H1 (cell line): ENCODE measurements at regions not wholly inside any gene's neighbourhood (a gene's known extent, or its start where the extent isn't known, plus 50 kb on each side); places are given as distances from the start of the nearest gene placed in this dataset.

Experiments
- CTCF ChIA-PET: fragments of 300-600 bp; sonication (Branson Sonifier 250); formaldehyde crosslinking; loops from one replicate; lab custom pipeline; 2021; ENCODE audit not compliant: partially characterized antibody; lab: Charles Lee
- POLR2A ChIA-PET: fragments of 300-600 bp; sonication (Branson Sonifier 250); formaldehyde crosslinking; loops from one replicate; lab custom pipeline; 2021; ENCODE audit warnings: inconsistent platforms; ENCODE audit not compliant: partially characterized antibody; lab: Charles Lee
- DNase-seq, 2 experiments: peaks; one replicate each; pipeline versions ENCODE4 v3.0.0 to v3.0.0-alpha.2; 2010 to 2022; ENCODE audit warnings: low spot score in 2 of 2, low read depth in 1 of 2, mixed read lengths in 1 of 2
- FAIRE-seq: peaks from 2 replicates; lab custom pipeline; 2011; peaks lifted over from hg19 to GRCh38; lab: Jason Lieb, UNC
- H2AFZ ChIP-seq: 2 replicates; pipeline ENCODE4 v1.8.1; 2012; ENCODE audit warnings: low read length, inconsistent platforms
- H2AK5ac ChIP-seq: 2 replicates; pipeline ENCODE4 v1.6.1; 2013; ENCODE audit warnings: low read depth, low read length
- H2BK120ac ChIP-seq: replicated peaks from 2 replicates; pipeline ENCODE3; 2013; ENCODE audit warnings: low read depth, low read length, inconsistent platforms
- H2BK12ac ChIP-seq: 2 replicates; pipeline ENCODE4 v1.6.1; 2013; ENCODE audit warnings: low read depth, low read length
- H2BK15ac ChIP-seq: 2 replicates; pipeline ENCODE4 v1.6.1; 2013; ENCODE audit warnings: low read length
- H2BK20ac ChIP-seq: 2 replicates; pipeline ENCODE4 v1.6.1; 2013; ENCODE audit warnings: low read length
- H2BK5ac ChIP-seq: 2 replicates; pipeline ENCODE4 v1.6.1; 2013; ENCODE audit warnings: low read depth, low read length
- H3K14ac ChIP-seq: 2 replicates; pipeline ENCODE4 v1.6.1; 2013; ENCODE audit warnings: inconsistent platforms; ENCODE audit not compliant: insufficient read length
- H3K18ac ChIP-seq: 2 replicates; pipeline ENCODE4 v1.6.1; 2013; ENCODE audit warnings: low read length; ENCODE audit errors: extremely low read depth
- H3K23ac ChIP-seq: 2 replicates; pipeline ENCODE4 v1.6.1; 2013; ENCODE audit warnings: inconsistent platforms; ENCODE audit not compliant: insufficient read length
- H3K23me2 ChIP-seq: 2 replicates; pipeline ENCODE4 v1.6.1; 2013; ENCODE audit warnings: low read depth, low read length
- H3K27ac ChIP-seq: 2 replicates; pipeline ENCODE4 v1.6.1; 2011; ENCODE audit warnings: low read depth, low read length, inconsistent platforms
- H3K27me3 ChIP-seq, 4 experiments: replicated peaks in 1 of 4; 1 replicate in 1 of 4; 2 replicates in 3 of 4; pipeline versions ENCODE4 v1.6.1 to v1.8.1; 2011 to 2013; ENCODE audit warnings: low read length in 3 of 4, mild to moderate bottlenecking in 3 of 4, inconsistent platforms in 2 of 4, mixed read lengths in 2 of 4, moderate library complexity in 1 of 4; ENCODE audit not compliant: control insufficient read depth in 3 of 4, insufficient read depth in 3 of 4; ENCODE audit errors: extremely low read depth in 1 of 4
- H3K36me3 ChIP-seq, 4 experiments: 2 replicates each; pipeline versions ENCODE4 v1.6.1 to v1.8.1; 2011 to 2013; ENCODE audit warnings: mild to moderate bottlenecking in 4 of 4, low read length in 3 of 4, moderate library complexity in 2 of 4, control low read depth in 1 of 4, inconsistent platforms in 1 of 4; ENCODE audit not compliant: insufficient read depth in 4 of 4, control insufficient read depth in 2 of 4
- H3K4ac ChIP-seq: replicated peaks from 2 replicates; pipeline ENCODE3; 2013; ENCODE audit warnings: low read length, low read depth, mixed read lengths, inconsistent platforms; ENCODE audit not compliant: insufficient read length
- H3K4me1 ChIP-seq, 4 experiments: replicated peaks in 1 of 4; 1 replicate in 1 of 4; 2 replicates in 3 of 4; pipeline versions ENCODE4 v1.6.1 to v1.8.1; 2011 to 2013; ENCODE audit warnings: low read length in 3 of 4, inconsistent platforms in 2 of 4, mixed read lengths in 1 of 4; ENCODE audit not compliant: insufficient read depth in 4 of 4, control insufficient read depth in 3 of 4
- H3K4me2 ChIP-seq, 2 experiments: 2 replicates each; pipeline versions ENCODE4 v1.6.1 to v1.8.1; 2011 to 2013; ENCODE audit warnings: low read depth in 2 of 2, low read length in 2 of 2, control low read depth in 1 of 2, inconsistent platforms in 1 of 2, mild to moderate bottlenecking in 1 of 2; ENCODE audit not compliant: insufficient read depth in 1 of 2
- H3K4me3 ChIP-seq, 4 experiments: fragments of 200-600, 300-600 bp in 1 of 4; sonication (generic), shearing (Covaris generic), sonication (Bioruptor Twin) in 1 of 4; 2 replicates each; pipeline versions ENCODE4 v1.5.1 to v1.8.1; 2011 to 2016; ENCODE audit warnings: low read length in 4 of 4, low read depth in 3 of 4, control low read depth in 2 of 4, inconsistent platforms in 2 of 4, mild to moderate bottlenecking in 2 of 4, mixed read lengths in 1 of 4, moderate library complexity in 1 of 4; ENCODE audit not compliant: insufficient read depth in 2 of 4; ENCODE audit errors: extremely low read depth in 1 of 4
- H3K56ac ChIP-seq: replicated peaks from 2 replicates; pipeline ENCODE3; 2013; ENCODE audit warnings: low read depth, mild to moderate bottlenecking, mixed read lengths, low read length, inconsistent platforms; ENCODE audit not compliant: insufficient read length
- H3K79me1 ChIP-seq: 2 replicates; pipeline ENCODE4 v1.6.1; 2013; ENCODE audit warnings: low read depth, low read length, control low read depth
- H3K79me2 ChIP-seq, 2 experiments: 2 replicates each; pipeline versions ENCODE4 v1.6.1 to v1.8.1; 2012 to 2013; ENCODE audit warnings: low read length in 2 of 2, mild to moderate bottlenecking in 2 of 2, inconsistent platforms in 1 of 2; ENCODE audit not compliant: insufficient read depth in 2 of 2, control insufficient read depth in 1 of 2
- H3K9ac ChIP-seq, 4 experiments: replicated peaks in 1 of 4; 1 replicate in 1 of 4; 2 replicates in 3 of 4; pipeline versions ENCODE4 v1.6.1 to v1.8.1; 2011 to 2013; ENCODE audit warnings: low read depth in 3 of 4, low read length in 3 of 4, control low read depth in 2 of 4, mild to moderate bottlenecking in 2 of 4, moderate library complexity in 2 of 4, inconsistent platforms in 1 of 4; ENCODE audit errors: extremely low read depth in 1 of 4
- H3K9me3 ChIP-seq, 2 experiments: 2 replicates each; pipeline versions ENCODE4 v1.6.1 to v1.8.1; 2012 to 2013; ENCODE audit warnings: mild to moderate bottlenecking in 2 of 2, moderate library complexity in 2 of 2, control low read depth in 1 of 2, inconsistent platforms in 1 of 2, low read depth in 1 of 2, low read length in 1 of 2, mixed read lengths in 1 of 2; ENCODE audit not compliant: insufficient read depth in 2 of 2
- H4K20me1 ChIP-seq, 2 experiments: replicated peaks in 1 of 2; 2 replicates each; pipeline versions ENCODE3 to v1.8.1; 2011 to 2013; ENCODE audit warnings: inconsistent platforms in 2 of 2, low read length in 2 of 2, mild to moderate bottlenecking in 1 of 2; ENCODE audit not compliant: insufficient read depth in 2 of 2, control insufficient read depth in 1 of 2
- H4K5ac ChIP-seq: 2 replicates; pipeline ENCODE4 v1.6.1; 2013; ENCODE audit warnings: low read length, low read depth, mixed read lengths, inconsistent platforms; ENCODE audit not compliant: insufficient read length
- H4K8ac ChIP-seq: 2 replicates; pipeline ENCODE4 v1.8.0; 2013; ENCODE audit warnings: mild to moderate bottlenecking, moderate library complexity, low read length, inconsistent platforms; ENCODE audit not compliant: insufficient read depth; ENCODE audit errors: extremely low read depth
- H4K91ac ChIP-seq: replicated peaks from 2 replicates; pipeline ENCODE3; 2013; ENCODE audit warnings: low read length, mixed read lengths, inconsistent platforms; ENCODE audit not compliant: insufficient read length
- CHD1 ChIP-seq: IDR thresholded peaks from 2 replicates; pipeline ENCODE4 v1.6.1; 2012; ENCODE audit warnings: low read depth, low read length, improper control_type of control experiment
- EZH2 ChIP-seq: fragments of 200-600 bp; sonication (generic); IDR thresholded peaks from 2 replicates; pipeline ENCODE4 v1.7.1; 2012; ENCODE audit warnings: low read depth, mild to moderate bottlenecking, moderate library complexity, low read length, inconsistent platforms; ENCODE audit not compliant: severe bottlenecking
- TBP ChIP-seq: IDR thresholded peaks from 2 replicates; pipeline ENCODE4 v1.6.1; 2011; ENCODE audit warnings: low read depth, low read length, improper control_type of control experiment
- WGBS, 2 experiments: shearing (Covaris generic) in 1 of 2; methylation state at CpG; one replicate each; pipeline versions ENCODE4 v1.1.6 to v1.1.7; 2013 to 2015; ENCODE audit warnings: low lambda C conversion rate in 2 of 2, mixed read lengths in 2 of 2, inconsistent platforms in 1 of 2, low coverage in 1 of 2, missing lambda C conversion rate in 1 of 2; ENCODE audit not compliant: insufficient replicate concordance in 2 of 2, insufficient coverage in 1 of 2, insufficient read length in 1 of 2; ENCODE audit errors: extremely low coverage in 1 of 2, missing lambda C conversion rate in 1 of 2; 5-methylcytosine and 5-hydroxymethylcytosine counted together

- DNase-seq: no peak
- Histone ChIP-seq H3K23ac (no peak overlapping the region), H2BK20ac (no peak overlapping the region), H3K27me3 (no peaks in the 10 kb centered on the region), H3K18ac (no peak overlapping the region), H3K9me3 (no peaks in the 10 kb centered on the region), H3K9ac (no peak overlapping the region), H3K23me2 (no peaks in the 10 kb centered on the region), H2BK120ac (no peak overlapping the region), H3K14ac (no peak overlapping the region), H2BK12ac (no peak overlapping the region), H3K4me2 (no peak overlapping the region), H4K8ac (no peak overlapping the region), H2AK5ac (no peak overlapping the region), H2BK15ac (no peak overlapping the region), H2AFZ (no peak overlapping the region), H3K79me2 (no peaks in the 10 kb centered on the region), H4K91ac (no peak overlapping the region), H3K4me3 (no peak overlapping the region), H3K4me1 (no peaks in the 10 kb centered on the region), H4K5ac (no peak overlapping the region), H3K79me1 (no peaks in the 10 kb centered on the region), H3K4ac (no peak overlapping the region), H3K36me3 (no peaks in the 10 kb centered on the region; a peak in 1 of 8 replicates), H3K56ac (no peak overlapping the region), H2BK5ac (no peak overlapping the region), H4K20me1 (no peaks in the 10 kb centered on the region), H3K27ac (no peak overlapping the region)
- WGBS, 2 experiments: 69% methylated on average over 4 of the region's 4 CpGs; no CpG with 5 or more reads in 1 of the 2 experiments
- ChIA-PET CTCF (no interaction called here), POLR2A (no interaction called here)
- FAIRE-seq: no peak
- TF ChIP-seq CHD1 (no peak), EZH2 (no peak), TBP (no peak)
Measured at GRCh38 chr2:12340164-12340563, 376.6 kb upstream of the TRIB2 start.
